Trophoblast cell (in vitro differentiated cells and primary cell): ENCODE measurements at regions not wholly inside any gene's neighbourhood (a gene's known extent, or its start where the extent isn't known, plus 50 kb on each side); places are given as distances from the start of the nearest gene placed in this dataset.
A peak's percentile ranks its signal among the peaks of the same experiment; 100 is the strongest.

Source experiments
- DNase-seq, 2 donors: peaks; one replicate each; pipeline ENCODE4 v3.0.0-alpha.2; 2016
- H2AFZ ChIP-seq: 2 replicates; pipeline ENCODE4 v1.6.1; 2013; ENCODE audit warnings: low read length, moderate library complexity, mild to moderate bottlenecking; ENCODE audit not compliant: insufficient read depth, poor library complexity
- H2AK5ac ChIP-seq: 2 replicates; pipeline ENCODE4 v1.6.1; 2013; ENCODE audit warnings: mild to moderate bottlenecking, low read length
- H2BK120ac ChIP-seq: 2 replicates; pipeline ENCODE4 v1.6.1; 2013; ENCODE audit warnings: low read length, mild to moderate bottlenecking, moderate library complexity; ENCODE audit not compliant: insufficient read depth, poor library complexity
- H2BK12ac ChIP-seq: 2 replicates; pipeline ENCODE4 v1.6.1; 2013; ENCODE audit warnings: mild to moderate bottlenecking, low read length, moderate library complexity
- H2BK5ac ChIP-seq: 2 replicates; pipeline ENCODE4 v1.6.1; 2013; ENCODE audit warnings: low read length, low read depth, moderate library complexity, mild to moderate bottlenecking; ENCODE audit not compliant: poor library complexity
- H3K14ac ChIP-seq: 2 replicates; pipeline ENCODE4 v1.6.1; 2013; ENCODE audit warnings: mild to moderate bottlenecking, low read length
- H3K18ac ChIP-seq: 2 replicates; pipeline ENCODE4 v1.6.1; 2013; ENCODE audit warnings: mild to moderate bottlenecking, low read length
- H3K23ac ChIP-seq: 2 replicates; pipeline ENCODE4 v1.6.1; 2013; ENCODE audit warnings: low read length
- H3K27ac ChIP-seq: 2 replicates; pipeline ENCODE4 v1.5.1; 2013; ENCODE audit warnings: low read depth, mild to moderate bottlenecking, inconsistent platforms, low read length, moderate library complexity
- H3K27me3 ChIP-seq: 2 replicates; pipeline ENCODE4 v1.6.1; 2013; ENCODE audit warnings: inconsistent platforms, mild to moderate bottlenecking, low read length, moderate library complexity; ENCODE audit not compliant: insufficient read depth
- H3K36me3 ChIP-seq, 2 experiments: 1 replicate in 1 of 2; 2 replicates in 1 of 2; pipeline ENCODE4 v1.6.1; 2013; ENCODE audit warnings: low read length in 2 of 2, mild to moderate bottlenecking in 2 of 2, moderate library complexity in 1 of 2; ENCODE audit not compliant: insufficient read depth in 2 of 2, control insufficient read depth in 1 of 2
- H3K4ac ChIP-seq: 2 replicates; pipeline ENCODE4 v1.6.1; 2013; ENCODE audit warnings: low read depth, mild to moderate bottlenecking, low read length, moderate library complexity
- H3K4me1 ChIP-seq, 2 experiments: 1 replicate in 1 of 2; 2 replicates in 1 of 2; pipeline ENCODE4 v1.6.1; 2013; ENCODE audit warnings: low read length in 2 of 2, mild to moderate bottlenecking in 2 of 2, moderate library complexity in 1 of 2; ENCODE audit not compliant: insufficient read depth in 2 of 2, control insufficient read depth in 1 of 2
- H3K4me2 ChIP-seq: 2 replicates; pipeline ENCODE4 v1.6.1; 2013; ENCODE audit warnings: inconsistent platforms, mild to moderate bottlenecking, low read length, moderate library complexity
- H3K4me3 ChIP-seq: 2 replicates; pipeline ENCODE4 v1.5.1; 2013; ENCODE audit warnings: mild to moderate bottlenecking, low read depth, low read length, inconsistent platforms
- H3K79me1 ChIP-seq: one replicate; pipeline ENCODE4 v1.6.1; 2013; ENCODE audit warnings: low read length
- H3K79me2 ChIP-seq: 2 replicates; pipeline ENCODE4 v1.6.1; 2013; ENCODE audit warnings: low read length, mild to moderate bottlenecking; ENCODE audit not compliant: control insufficient read depth, insufficient read depth, poor library complexity
- H3K9ac ChIP-seq: 2 replicates; pipeline ENCODE4 v1.6.1; 2013; ENCODE audit warnings: mild to moderate bottlenecking, low read length
- H3K9me3 ChIP-seq: 2 replicates; pipeline ENCODE4 v1.6.1; 2013; ENCODE audit warnings: low read depth, mild to moderate bottlenecking, control low read depth, inconsistent platforms, low read length; ENCODE audit not compliant: insufficient read depth
- H4K12ac ChIP-seq: 2 replicates; pipeline ENCODE4 v1.6.1; 2013; ENCODE audit warnings: low read depth, mild to moderate bottlenecking, low read length, moderate library complexity
- H4K8ac ChIP-seq: 2 replicates; pipeline ENCODE4 v1.6.1; 2013; ENCODE audit warnings: low read depth, mild to moderate bottlenecking, low read length, moderate library complexity
- H4K91ac ChIP-seq: one replicate; pipeline ENCODE4 v1.6.1; 2013; ENCODE audit warnings: low read depth, mild to moderate bottlenecking, low read length, moderate library complexity
- WGBS: extraction: QIAGEN DNeasy Blood & Tissue Kit; methylation state at CpG from one replicate; pipeline ENCODE4 v1.1.7; 2013; ENCODE audit warnings: missing lambda C conversion rate; ENCODE audit not compliant: insufficient read length, insufficient coverage; ENCODE audit errors: extremely low coverage; 5-methylcytosine and 5-hydroxymethylcytosine counted together

- DNase-seq, result peak in 1 of 2 donors; percentile 41
- Histone ChIP-seq H3K4me3 (no peak overlapping the region), H3K36me3 (no peaks in the 10 kb centered on the region), H3K79me1 (no peaks in the 10 kb centered on the region), H3K27me3 (no peaks in the 10 kb centered on the region), H3K4me1 (no peaks in the 10 kb centered on the region), H2BK12ac (no peak overlapping the region), H3K4ac (no peak overlapping the region), H2AFZ (no peak overlapping the region), H3K9me3 (no peaks in the 10 kb centered on the region), H4K91ac (no peak overlapping the region), H2BK5ac (no peak overlapping the region), H3K23ac (no peak overlapping the region), H3K27ac (no peak overlapping the region), H3K4me2 (no peak overlapping the region), H2BK120ac (no peak overlapping the region), H3K9ac (no peak overlapping the region), H3K18ac (no peak overlapping the region), H3K14ac (no peak overlapping the region), H3K79me2 (no peaks in the 10 kb centered on the region), H4K8ac (no peak overlapping the region), H2AK5ac (no peak overlapping the region), H4K12ac (no peak overlapping the region)
- WGBS, result no CpG with 5 or more reads among the region's 3 CpGs
These were observed 529.8 kb upstream of the CNTNAP5 start for GRCh38 chr2:123495241-123495640.

GRCh38 chr2:123500346-123500745 lies 524.7 kb upstream of the CNTNAP5 start:
- H3K4me1 ChIP-seq, result no peaks in the 10 kb centered on the region
- no peak overlapping the region for H3K4ac ChIP-seq
- H3K27ac ChIP-seq, result no peak overlapping the region
- H2AFZ ChIP-seq, result no peak overlapping the region
- H4K8ac ChIP-seq, result no peak overlapping the region
- no peak overlapping the region for H4K91ac ChIP-seq
- H2BK120ac ChIP-seq, result no peak overlapping the region
- no CpG with 5 or more reads among the region's 1 CpG for WGBS
- no peaks in the 10 kb centered on the region for H3K79me1 ChIP-seq
- no peak overlapping the region for H3K23ac ChIP-seq
- no peak overlapping the region for H3K4me3 ChIP-seq
- H3K79me2 ChIP-seq, result no peaks in the 10 kb centered on the region
- H4K12ac ChIP-seq, result no peak overlapping the region
- no peaks in the 10 kb centered on the region for H3K9me3 ChIP-seq
- H3K27me3 ChIP-seq, result no peaks in the 10 kb centered on the region
- no peaks in the 10 kb centered on the region for H3K36me3 ChIP-seq
- H2BK5ac ChIP-seq, result no peak overlapping the region
- H3K14ac ChIP-seq, result no peak overlapping the region
- H2BK12ac ChIP-seq, result no peak overlapping the region
- no peak overlapping the region for H2AK5ac ChIP-seq
- no peak for DNase-seq
- H3K18ac ChIP-seq, result no peak overlapping the region
- H3K9ac ChIP-seq, result no peak overlapping the region
- no peak overlapping the region for H3K4me2 ChIP-seq

- Histone ChIP-seq H3K27me3 (no peaks in the 10 kb centered on the region), H3K4me1 (no peaks in the 10 kb centered on the region), H3K9me3 (no peaks in the 10 kb centered on the region), H2AK5ac (no peak overlapping the region), H2BK5ac (no peak overlapping the region), H3K27ac (no peak overlapping the region), H3K79me2 (no peaks in the 10 kb centered on the region), H3K23ac (no peak overlapping the region), H3K4me3 (no peak overlapping the region), H3K18ac (no peak overlapping the region), H4K8ac (no peak overlapping the region), H2BK12ac (no peak overlapping the region), H4K12ac (no peak overlapping the region), H4K91ac (no peak overlapping the region), H3K4me2 (no peak overlapping the region), H3K14ac (no peak overlapping the region), H3K9ac (no peak overlapping the region), H3K36me3 (no peaks in the 10 kb centered on the region), H2AFZ (no peak overlapping the region), H3K79me1 (no peaks in the 10 kb centered on the region), H3K4ac (no peak overlapping the region), H2BK120ac (no peak overlapping the region)
- no CpG with 5 or more reads among the region's 2 CpGs for WGBS
- DNase-seq, result no peak
These were observed 524.1 kb upstream of the CNTNAP5 start for GRCh38 chr2:123500988-123501387.

GRCh38 chr2:123502931-123503330 lies 522.2 kb upstream of the CNTNAP5 start:
- no peak overlapping the region for H2BK120ac ChIP-seq

More at GRCh38 chr2:123502931-123503330, 522.2 kb upstream of the CNTNAP5 start:
- H4K8ac ChIP-seq, result no peak overlapping the region
- H3K23ac ChIP-seq, result no peak overlapping the region
- DNase-seq, result peak; percentile 7 to 41
- no peak overlapping the region for H2BK5ac ChIP-seq
- H3K9ac ChIP-seq, result no peak overlapping the region
- no peak overlapping the region for H4K91ac ChIP-seq
- no peak overlapping the region for H3K4me3 ChIP-seq
- no peak overlapping the region for H2AK5ac ChIP-seq
- no peak overlapping the region for H3K27ac ChIP-seq
- H3K18ac ChIP-seq, result no peak overlapping the region
- H2BK12ac ChIP-seq, result no peak overlapping the region
- no peak overlapping the region for H2AFZ ChIP-seq
- H3K4me2 ChIP-seq, result no peak overlapping the region
- H3K9me3 ChIP-seq, result no peaks in the 10 kb centered on the region
- H4K12ac ChIP-seq, result no peak overlapping the region
- no peak overlapping the region for H3K4ac ChIP-seq
- H3K27me3 ChIP-seq, result no peaks in the 10 kb centered on the region
- H3K14ac ChIP-seq, result no peak overlapping the region
- H3K4me1 ChIP-seq, result no peaks in the 10 kb centered on the region
- no peaks in the 10 kb centered on the region for H3K36me3 ChIP-seq
- WGBS, result no CpG with 5 or more reads among the region's 4 CpGs
- no peaks in the 10 kb centered on the region for H3K79me1 ChIP-seq
- H3K79me2 ChIP-seq, result no peaks in the 10 kb centered on the region
